Mesenchymal stem cell (in vitro differentiated cells and primary cell): ENCODE measurements at regions not wholly inside any gene's neighbourhood (a gene's known extent, or its start where the extent isn't known, plus 50 kb on each side); places are given as distances from the start of the nearest gene placed in this dataset.

Experiments used
- DNase-seq: peaks from one replicate; pipeline ENCODE4 v3.0.0-alpha.2; 2013
- H2AFZ ChIP-seq: one replicate; pipeline ENCODE4 v1.6.1; 2013; ENCODE audit warnings: low read depth, mild to moderate bottlenecking, control low read depth, inconsistent platforms, low read length, moderate library complexity
- H2AK5ac ChIP-seq: 2 replicates; pipeline ENCODE4 v1.6.1; 2013; ENCODE audit warnings: low read length, moderate library complexity, mild to moderate bottlenecking, inconsistent platforms; ENCODE audit not compliant: severe bottlenecking
- H2BK120ac ChIP-seq: one replicate; pipeline ENCODE4 v1.6.1; 2013; ENCODE audit warnings: low read depth, mild to moderate bottlenecking, inconsistent platforms, low read length, moderate library complexity
- H2BK12ac ChIP-seq, 2 experiments: one replicate each; pipeline ENCODE4 v1.6.1; 2013; ENCODE audit warnings: inconsistent platforms in 2 of 2, low read length in 2 of 2, mild to moderate bottlenecking in 2 of 2, moderate library complexity in 2 of 2, control low read depth in 1 of 2
- H2BK15ac ChIP-seq: one replicate; pipeline ENCODE4 v1.6.1; 2013; ENCODE audit warnings: mild to moderate bottlenecking, low read depth, inconsistent platforms; ENCODE audit not compliant: poor library complexity, severe bottlenecking
- H2BK5ac ChIP-seq: 2 replicates; pipeline ENCODE4 v1.6.1; 2013; ENCODE audit warnings: low read depth, mild to moderate bottlenecking, low read length, control low read depth, inconsistent platforms; ENCODE audit not compliant: poor library complexity, severe bottlenecking
- H3K14ac ChIP-seq, 2 experiments: one replicate each; pipeline ENCODE4 v1.6.1; 2013; ENCODE audit warnings: inconsistent platforms in 2 of 2, low read length in 2 of 2, control low read depth in 1 of 2, mild to moderate bottlenecking in 1 of 2, moderate library complexity in 1 of 2
- H3K18ac ChIP-seq, 2 experiments: one replicate each; pipeline ENCODE4 v1.6.1; 2013; ENCODE audit warnings: inconsistent platforms in 2 of 2, low read length in 2 of 2, control low read depth in 1 of 2, low read depth in 1 of 2, mild to moderate bottlenecking in 1 of 2
- H3K23ac ChIP-seq, 2 experiments: one replicate each; pipeline ENCODE4 v1.6.1; 2013; ENCODE audit warnings: inconsistent platforms in 2 of 2, low read length in 2 of 2, mild to moderate bottlenecking in 2 of 2, moderate library complexity in 2 of 2, control low read depth in 1 of 2
- H3K27ac ChIP-seq: 2 replicates; pipeline ENCODE4 v1.5.1; 2013; ENCODE audit warnings: mild to moderate bottlenecking, moderate library complexity, low read length, control low read depth, inconsistent platforms; ENCODE audit not compliant: poor library complexity, severe bottlenecking
- H3K27me3 ChIP-seq, 2 experiments: 2 replicates each; pipeline versions ENCODE4 v1.6.1 to v1.7.0; 2013; ENCODE audit warnings: low read length in 2 of 2, mild to moderate bottlenecking in 2 of 2, moderate library complexity in 2 of 2, control low read depth in 1 of 2, inconsistent platforms in 1 of 2; ENCODE audit not compliant: control insufficient read depth in 1 of 2, insufficient read depth in 1 of 2
- H3K36me3 ChIP-seq, 2 experiments: 2 replicates each; pipeline versions ENCODE4 v1.6.1 to v1.7.0; 2013; ENCODE audit warnings: low read length in 2 of 2, control low read depth in 1 of 2, inconsistent platforms in 1 of 2, low read depth in 1 of 2, mild to moderate bottlenecking in 1 of 2; ENCODE audit not compliant: insufficient read depth in 2 of 2, control insufficient read depth in 1 of 2
- H3K4ac ChIP-seq, 2 experiments: one replicate each; pipeline ENCODE4 v1.6.1; 2013; ENCODE audit warnings: inconsistent platforms in 2 of 2, low read length in 2 of 2, mild to moderate bottlenecking in 2 of 2, moderate library complexity in 2 of 2, control low read depth in 1 of 2, low read depth in 1 of 2
- H3K4me1 ChIP-seq: 2 replicates; pipeline ENCODE4 v1.6.1; 2013; ENCODE audit warnings: low read depth, low read length, control low read depth; ENCODE audit not compliant: control insufficient read depth, insufficient read depth
- H3K4me2 ChIP-seq: 2 replicates; pipeline ENCODE4 v1.6.1; 2013; ENCODE audit warnings: low read length, mild to moderate bottlenecking, inconsistent platforms; ENCODE audit not compliant: poor library complexity, severe bottlenecking
- H3K4me3 ChIP-seq, 2 experiments: 2 replicates each; pipeline versions ENCODE4 v1.5.1 to v1.7.0; 2013; ENCODE audit warnings: low read length in 2 of 2, mild to moderate bottlenecking in 2 of 2, control low read depth in 1 of 2, low read depth in 1 of 2; ENCODE audit not compliant: insufficient read depth in 1 of 2
- H3K79me1 ChIP-seq: replicated peaks from 2 replicates; pipeline ENCODE4 v1.6.1; 2013; ENCODE audit warnings: mild to moderate bottlenecking, control low read depth, low read length, inconsistent platforms; ENCODE audit not compliant: poor library complexity, severe bottlenecking
- H3K9ac ChIP-seq: 2 replicates; pipeline ENCODE4 v1.7.0; 2013; ENCODE audit warnings: mild to moderate bottlenecking, low read length, moderate library complexity
- H3K9me3 ChIP-seq: 2 replicates; pipeline ENCODE4 v1.7.0; 2013; ENCODE audit warnings: mild to moderate bottlenecking, low read length; ENCODE audit not compliant: control insufficient read depth
- H4K8ac ChIP-seq: one replicate; pipeline ENCODE4 v1.6.1; 2013; ENCODE audit warnings: inconsistent platforms, mild to moderate bottlenecking, low read length, moderate library complexity
- H4K91ac ChIP-seq: one replicate; pipeline ENCODE4 v1.6.1; 2013; ENCODE audit warnings: mild to moderate bottlenecking, low read length, inconsistent platforms
- WGBS: methylation state at CpG from one replicate; pipeline ENCODE4 v1.1.7; 2013; ENCODE audit warnings: mixed read lengths; 5-methylcytosine and 5-hydroxymethylcytosine counted together

DNA sequence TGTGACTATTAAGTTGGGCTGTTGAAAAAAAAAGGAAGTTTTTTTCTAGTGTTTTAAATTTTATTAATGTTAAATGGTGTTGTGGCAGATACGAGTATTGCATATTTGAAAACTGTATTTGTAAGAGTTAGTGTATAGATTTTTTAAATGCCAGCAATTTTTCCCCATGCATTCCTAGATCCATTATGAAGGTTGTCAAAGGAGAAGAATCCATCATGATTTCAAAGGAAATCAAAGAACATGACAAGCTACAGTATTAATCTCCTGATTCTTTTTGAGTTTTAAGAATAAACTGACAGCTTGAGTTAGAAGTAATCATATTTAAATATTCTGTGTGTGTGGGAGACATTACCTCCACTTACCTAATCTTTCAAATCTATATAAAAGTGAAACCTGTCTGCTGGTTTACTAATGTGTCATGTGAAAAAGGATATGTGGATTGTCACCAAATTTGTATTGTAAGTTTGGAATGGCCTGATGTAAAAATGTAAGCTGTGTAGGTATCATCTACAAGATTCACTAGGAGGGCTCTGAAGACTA lies 111.0 kb upstream of the HS3ST5 start:
- Histone ChIP-seq H4K91ac (no peak overlapping the region), H3K79me1 (no peaks in the 10 kb centered on the region), H3K4me1 (no peaks in the 10 kb centered on the region), H3K36me3 (no peaks in the 10 kb centered on the region), H3K18ac (no peak overlapping the region), H4K8ac (no peak overlapping the region), H3K27ac (no peak overlapping the region), H3K27me3 (no peaks in the 10 kb centered on the region), H3K23ac (no peak overlapping the region), H2BK12ac (no peak overlapping the region), H2BK15ac (no peak overlapping the region), H3K9me3 (no peaks in the 10 kb centered on the region), H3K4me3 (no peak overlapping the region), H2AFZ (no peak overlapping the region), H3K4ac (no peak overlapping the region), H2BK5ac (no peak overlapping the region), H3K4me2 (no peak overlapping the region), H2AK5ac (no peak overlapping the region), H3K9ac (no peak overlapping the region), H2BK120ac (no peak overlapping the region), H3K14ac (no peak overlapping the region)
- 83% methylated on average over 1 of the region's 1 CpG for WGBS
- no peak for DNase-seq

DNA sequence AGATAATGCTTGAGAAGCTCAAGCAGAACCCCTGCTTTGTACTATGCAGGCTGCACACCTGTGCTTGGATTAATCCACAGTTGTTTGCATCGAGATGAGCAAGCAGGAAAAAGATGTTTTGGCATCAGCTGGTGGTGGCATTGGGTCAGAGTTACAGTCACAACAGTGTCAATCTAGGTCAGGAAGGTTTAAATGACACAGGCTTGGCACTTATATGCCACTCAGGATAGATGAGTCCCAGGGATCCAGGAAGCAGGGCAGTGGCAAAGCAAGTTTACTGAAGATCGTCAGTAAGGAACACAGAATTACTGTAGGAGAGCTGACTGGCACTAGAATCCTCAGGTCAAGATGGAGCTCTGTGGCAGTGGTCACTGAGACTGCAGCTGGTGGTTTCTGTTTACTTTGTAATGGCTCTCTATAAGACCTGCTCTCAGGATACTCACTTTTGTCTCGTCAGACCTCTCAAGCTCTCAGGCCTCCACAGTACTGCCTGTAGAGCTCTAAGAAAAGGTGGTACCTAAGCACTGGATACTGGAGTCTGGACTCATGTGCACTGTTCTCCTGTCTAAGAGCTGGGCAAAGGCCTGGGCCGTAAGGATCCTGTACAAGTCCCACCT lies 110.1 kb upstream of the HS3ST5 start:
- no peak overlapping the region for H2BK15ac ChIP-seq
- DNase-seq, result no peak
- H3K36me3 ChIP-seq, result no peaks in the 10 kb centered on the region
- H3K4me2 ChIP-seq, result no peak overlapping the region
- H3K9ac ChIP-seq, result no peak overlapping the region
- no peak overlapping the region for H2AFZ ChIP-seq
- no peak overlapping the region for H2BK5ac ChIP-seq
- no peak overlapping the region for H4K8ac ChIP-seq
- no peak overlapping the region for H3K4me3 ChIP-seq
- no peak overlapping the region for H3K14ac ChIP-seq
- 89% methylated on average over 4 of the region's 4 CpGs for WGBS
- no peak overlapping the region for H2BK12ac ChIP-seq
- H2AK5ac ChIP-seq, result no peak overlapping the region
- H3K79me1 ChIP-seq, result no peaks in the 10 kb centered on the region
- H3K9me3 ChIP-seq, result no peaks in the 10 kb centered on the region
- H3K18ac ChIP-seq, result no peak overlapping the region
- H3K23ac ChIP-seq, result no peak overlapping the region
- no peaks in the 10 kb centered on the region for H3K27me3 ChIP-seq
- H3K4me1 ChIP-seq, result no peaks in the 10 kb centered on the region
- no peak overlapping the region for H3K4ac ChIP-seq
- H2BK120ac ChIP-seq, result no peak overlapping the region
- H4K91ac ChIP-seq, result no peak overlapping the region
- H3K27ac ChIP-seq, result no peak overlapping the region

DNA sequence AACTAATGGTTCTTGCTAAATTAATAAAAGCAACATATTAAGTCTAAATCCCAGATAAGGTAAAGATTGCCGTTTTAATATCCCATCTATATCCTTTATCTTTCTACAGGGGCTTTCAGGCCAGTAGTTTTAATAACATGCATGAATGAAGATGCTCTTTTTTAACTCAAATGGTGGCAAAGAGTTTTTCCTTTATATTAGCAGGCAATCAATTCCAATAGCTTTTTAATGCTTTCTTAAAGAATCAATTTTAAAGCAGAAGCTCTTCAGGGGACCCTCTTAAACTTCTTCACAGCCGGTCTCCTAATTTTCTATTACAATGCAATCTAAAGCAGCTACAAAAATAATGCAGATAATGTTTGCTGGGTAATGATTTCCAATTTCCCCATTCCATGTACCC lies 107.8 kb upstream of the HS3ST5 start:
- Histone ChIP-seq H2BK5ac (no peak overlapping the region), H3K36me3 (no peaks in the 10 kb centered on the region), H2AK5ac (no peak overlapping the region), H2BK12ac (no peak overlapping the region), H3K27me3 (no peaks in the 10 kb centered on the region), H2BK120ac (no peak overlapping the region), H3K18ac (no peak overlapping the region), H3K27ac (no peak overlapping the region), H3K23ac (no peak overlapping the region), H4K91ac (no peak overlapping the region), H3K79me1 (no peaks in the 10 kb centered on the region), H3K4me1 (no peaks in the 10 kb centered on the region), H4K8ac (no peak overlapping the region), H2AFZ (no peak overlapping the region), H3K4me2 (no peak overlapping the region), H3K9ac (no peak overlapping the region), H3K9me3 (no peaks in the 10 kb centered on the region), H3K4me3 (no peak overlapping the region), H3K14ac (no peak overlapping the region), H2BK15ac (no peak overlapping the region), H3K4ac (no peak overlapping the region)
- no peak for DNase-seq
- no CpG with 5 or more reads among the region's 2 CpGs for WGBS

DNA sequence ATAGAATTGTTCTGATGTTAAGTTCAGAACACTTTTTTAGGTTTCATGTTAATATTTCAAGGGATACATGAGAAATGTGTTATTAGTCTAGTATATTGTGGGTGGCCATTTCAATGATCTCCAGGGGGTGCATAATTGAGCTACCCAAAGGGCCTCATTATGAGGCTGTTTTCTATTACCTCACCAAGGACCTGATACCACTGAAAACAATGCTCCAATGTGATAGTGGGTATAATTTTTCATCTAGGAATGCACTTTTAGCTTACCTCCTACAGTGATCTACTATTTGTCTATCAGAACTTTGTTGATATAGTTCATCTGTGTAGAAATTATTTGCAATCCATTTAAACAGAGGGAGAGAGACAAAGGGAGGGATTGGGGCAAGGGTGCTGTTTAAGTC lies 106.8 kb upstream of the HS3ST5 start:
- no peak overlapping the region for H2AK5ac ChIP-seq
- no peak overlapping the region for H2BK120ac ChIP-seq
- H3K4me3 ChIP-seq, result no peak overlapping the region
- no peak overlapping the region for H2BK15ac ChIP-seq
- no peak overlapping the region for H3K9ac ChIP-seq
- H2BK5ac ChIP-seq, result no peak overlapping the region
- no peak overlapping the region for H4K91ac ChIP-seq
- H2AFZ ChIP-seq, result no peak overlapping the region
- H3K18ac ChIP-seq, result no peak overlapping the region
- H3K4me2 ChIP-seq, result no peak overlapping the region
- H3K79me1 ChIP-seq, result no peaks in the 10 kb centered on the region
- no peak overlapping the region for H4K8ac ChIP-seq
- no peak overlapping the region for H3K23ac ChIP-seq
- H3K14ac ChIP-seq, result no peak overlapping the region
- DNase-seq, result no peak
- no peaks in the 10 kb centered on the region for H3K4me1 ChIP-seq
- H3K9me3 ChIP-seq, result no peaks in the 10 kb centered on the region
- no peaks in the 10 kb centered on the region for H3K27me3 ChIP-seq
- H2BK12ac ChIP-seq, result no peak overlapping the region
- no peak overlapping the region for H3K27ac ChIP-seq
- no peaks in the 10 kb centered on the region for H3K36me3 ChIP-seq
- no peak overlapping the region for H3K4ac ChIP-seq
